Natural killer cell (primary cell): ENCODE measurements at regions not wholly inside any gene's neighbourhood (a gene's known extent, or its start where the extent isn't known, plus 50 kb on each side); places are given as distances from the start of the nearest gene placed in this dataset.

ENCODE experiments used
- ATAC-seq, 3 donors: fragments of 150-1000 bp in 2 of 3; fragments of 200-7000 bp in 1 of 3; cut with Tn5 transposase; 1 replicate in 1 of 3; 2 replicates in 2 of 3; pipeline ENCODE4 v1.10.0; 2021; ENCODE audit warnings: mild to moderate bottlenecking in 2 of 3, moderate library complexity in 2 of 3
- DNase-seq, 2 donors: peaks; one replicate each; pipeline versions ENCODE4 v3.0.0 to v3.0.0-alpha.2; 2013 to 2021; ENCODE audit warnings: mixed read lengths in 1 of 2
- H3K27ac ChIP-seq: one replicate; pipeline ENCODE4 v1.5.1; 2013; ENCODE audit warnings: mild to moderate bottlenecking, low read length
- H3K27me3 ChIP-seq: one replicate; pipeline ENCODE4 v1.6.1; 2013; ENCODE audit warnings: low read length; ENCODE audit not compliant: control insufficient read depth, insufficient read depth
- H3K36me3 ChIP-seq: one replicate; pipeline ENCODE4 v1.6.1; 2013; ENCODE audit warnings: low read length; ENCODE audit not compliant: control insufficient read depth, insufficient read depth
- H3K4me1 ChIP-seq: one replicate; pipeline ENCODE4 v1.6.1; 2013; ENCODE audit warnings: low read length; ENCODE audit not compliant: control insufficient read depth, insufficient read depth
- H3K4me3 ChIP-seq: one replicate; pipeline ENCODE4 v1.5.1; 2013; ENCODE audit warnings: low read length
- H3K9me3 ChIP-seq: one replicate; pipeline ENCODE4 v1.6.1; 2013; ENCODE audit warnings: low read length; ENCODE audit not compliant: control insufficient read depth, insufficient read depth
- H3K27ac Mint-ChIP-seq, 2 donors: one replicate each; pipeline ENCODE4 v1.8.0; 2022; ENCODE audit warnings: mild to moderate bottlenecking in 2 of 2, mixed read lengths in 2 of 2, moderate library complexity in 1 of 2
- H3K27me3 Mint-ChIP-seq, 2 donors: one replicate each; pipeline ENCODE4 v1.8.0; 2022; ENCODE audit warnings: low read depth in 2 of 2, mixed read lengths in 2 of 2
- H3K36me3 Mint-ChIP-seq: one replicate; pipeline ENCODE4 v1.8.0; 2022; ENCODE audit warnings: mixed read lengths
- H3K4me1 Mint-ChIP-seq, 2 donors: one replicate each; pipeline ENCODE4 v1.8.0; 2022; ENCODE audit warnings: mixed read lengths in 2 of 2
- H3K4me3 Mint-ChIP-seq: one replicate; pipeline ENCODE4 v1.8.0; 2022; ENCODE audit warnings: mild to moderate bottlenecking, moderate library complexity, mixed read lengths
- H3K9me3 Mint-ChIP-seq, 2 donors: one replicate each; pipeline ENCODE4 v1.8.0; 2022; ENCODE audit warnings: mixed read lengths in 2 of 2
- WGBS: methylation state at CpG from one replicate; pipeline ENCODE4 v1.1.7; 2013; ENCODE audit warnings: missing lambda C conversion rate; ENCODE audit not compliant: insufficient coverage; 5-methylcytosine and 5-hydroxymethylcytosine counted together
- intact Hi-C: fragments of 100-400 bp; cut with micrococcal nuclease; formaldehyde crosslinking; loops from one replicate; pipeline ENCODE4 v1.14.2; 2022
- TF ChIP-seq, protein P1 (sequence below): fragments of 200-600 bp; IDR thresholded peaks from one replicate; pipeline ENCODE4 v1.8.0; 2022; ENCODE audit warnings: antibody characterized with exemption

DNA sequence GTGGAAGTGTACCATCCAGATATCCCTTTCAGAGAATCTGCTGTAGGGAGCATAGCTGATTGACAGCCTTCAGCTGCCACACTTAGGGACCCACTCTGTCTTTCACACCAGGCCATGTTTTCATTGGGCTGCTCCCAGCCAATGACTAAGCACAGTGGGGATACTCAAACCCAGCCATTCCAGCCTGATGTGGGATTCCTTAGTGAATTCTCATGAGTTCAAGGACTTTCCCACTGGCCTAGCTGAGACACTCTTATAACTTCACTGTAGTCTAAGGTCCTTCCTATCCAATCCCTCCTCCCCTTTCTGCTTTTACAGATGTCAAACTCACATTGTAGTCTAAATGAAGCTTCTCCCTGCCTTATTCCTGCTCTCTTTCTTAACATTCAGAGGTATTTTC is 201.2 kb downstream of the PIK3C3 start:
- Mint-ChIP-seq H3K27me3 (no peaks in the 10 kb centered on the region), H3K36me3 (no peaks in the 10 kb centered on the region), H3K9me3 (peaks cover 0 to 12% of the 10 kb centered on the region in 2 donors), H3K4me1 (no peaks in the 10 kb centered on the region), H3K27ac (no peak overlapping the region), H3K4me3 (no peak overlapping the region)
- no peak overlapping the region for H3K4me3 ChIP-seq
- no peaks in the 10 kb centered on the region for H3K9me3 ChIP-seq
- TF ChIP-seq, protein P1, sequence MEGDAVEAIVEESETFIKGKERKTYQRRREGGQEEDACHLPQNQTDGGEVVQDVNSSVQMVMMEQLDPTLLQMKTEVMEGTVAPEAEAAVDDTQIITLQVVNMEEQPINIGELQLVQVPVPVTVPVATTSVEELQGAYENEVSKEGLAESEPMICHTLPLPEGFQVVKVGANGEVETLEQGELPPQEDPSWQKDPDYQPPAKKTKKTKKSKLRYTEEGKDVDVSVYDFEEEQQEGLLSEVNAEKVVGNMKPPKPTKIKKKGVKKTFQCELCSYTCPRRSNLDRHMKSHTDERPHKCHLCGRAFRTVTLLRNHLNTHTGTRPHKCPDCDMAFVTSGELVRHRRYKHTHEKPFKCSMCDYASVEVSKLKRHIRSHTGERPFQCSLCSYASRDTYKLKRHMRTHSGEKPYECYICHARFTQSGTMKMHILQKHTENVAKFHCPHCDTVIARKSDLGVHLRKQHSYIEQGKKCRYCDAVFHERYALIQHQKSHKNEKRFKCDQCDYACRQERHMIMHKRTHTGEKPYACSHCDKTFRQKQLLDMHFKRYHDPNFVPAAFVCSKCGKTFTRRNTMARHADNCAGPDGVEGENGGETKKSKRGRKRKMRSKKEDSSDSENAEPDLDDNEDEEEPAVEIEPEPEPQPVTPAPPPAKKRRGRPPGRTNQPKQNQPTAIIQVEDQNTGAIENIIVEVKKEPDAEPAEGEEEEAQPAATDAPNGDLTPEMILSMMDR = no peak
- no peaks in the 10 kb centered on the region for H3K4me1 ChIP-seq
- ATAC-seq (no peak), DNase-seq (no peak)
- H3K27me3 ChIP-seq = no peaks in the 10 kb centered on the region
- H3K27ac ChIP-seq = no peak overlapping the region
- intact Hi-C loops = no loop called here
- no peaks in the 10 kb centered on the region for H3K36me3 ChIP-seq

GRCh38 chr18:42157420-42157819 is 202.4 kb downstream of the PIK3C3 start:
- H3K27me3 Mint-ChIP-seq = no peaks in the 10 kb centered on the region
- intact Hi-C loops = no loop called here
- Histone ChIP-seq H3K4me1 (no peaks in the 10 kb centered on the region), H3K36me3 (no peaks in the 10 kb centered on the region), H3K4me3 (no peak overlapping the region), H3K27ac (no peak overlapping the region), H3K27me3 (no peaks in the 10 kb centered on the region), H3K9me3 (no peaks in the 10 kb centered on the region)
- DNase-seq = no peak
- no peaks in the 10 kb centered on the region for H3K36me3 Mint-ChIP-seq
- WGBS = 95% methylated on average over 1 of the region's 1 CpG
- no peaks in the 10 kb centered on the region for H3K4me1 Mint-ChIP-seq
- H3K27ac Mint-ChIP-seq = no peak overlapping the region
- H3K9me3 Mint-ChIP-seq = peaks cover 0 to 7% of the 10 kb centered on the region in 2 donors
- ATAC-seq = no peak
- H3K4me3 Mint-ChIP-seq = no peak overlapping the region
- TF ChIP-seq, protein P1 = no peak

- WGBS = 93% methylated on average over 2 of the region's 2 CpGs
- H3K36me3 ChIP-seq = no peaks in the 10 kb centered on the region
- H3K4me1 Mint-ChIP-seq = no peaks in the 10 kb centered on the region
- no peak overlapping the region for H3K27ac Mint-ChIP-seq
- no peaks in the 10 kb centered on the region for H3K27me3 ChIP-seq
- no peaks in the 10 kb centered on the region for H3K27me3 Mint-ChIP-seq
- no peaks in the 10 kb centered on the region for H3K9me3 ChIP-seq
- TF ChIP-seq, protein P1 = no peak
- H3K36me3 Mint-ChIP-seq = no peaks in the 10 kb centered on the region
- no peak overlapping the region for H3K4me3 ChIP-seq
- H3K9me3 Mint-ChIP-seq = peaks cover 0 to 7% of the 10 kb centered on the region in 2 donors
- no peak overlapping the region for H3K27ac ChIP-seq
- DNase-seq (no peak), ATAC-seq (no peak)
- H3K4me1 ChIP-seq = no peaks in the 10 kb centered on the region
- intact Hi-C loops = no loop called here
- no peak overlapping the region for H3K4me3 Mint-ChIP-seq
These were observed 202.8 kb downstream of the PIK3C3 start for GRCh38 chr18:42157878-42158277.

GRCh38 chr18:42159146-42159545 is 204.1 kb downstream of the PIK3C3 start:
- 97% methylated on average over 3 of the region's 3 CpGs for WGBS
- H3K36me3 ChIP-seq = no peaks in the 10 kb centered on the region
- TF ChIP-seq, protein P1 = no peak
- Mint-ChIP-seq H3K36me3 (no peaks in the 10 kb centered on the region), H3K27ac (no peak overlapping the region), H3K9me3 (peaks cover 0 to 6% of the 10 kb centered on the region in 2 donors), H3K4me1 (no peaks in the 10 kb centered on the region), H3K27me3 (no peaks in the 10 kb centered on the region), H3K4me3 (no peak overlapping the region)
- ATAC-seq (no peak), DNase-seq (no peak)
- H3K27ac ChIP-seq = no peak overlapping the region
- no peak overlapping the region for H3K4me3 ChIP-seq
- no peaks in the 10 kb centered on the region for H3K4me1 ChIP-seq
- H3K27me3 ChIP-seq = no peaks in the 10 kb centered on the region
- intact Hi-C loops = no loop called here
- H3K9me3 ChIP-seq = no peaks in the 10 kb centered on the region
